Vagina (tissue), 2 donors: ENCODE measurements at regions not wholly inside any gene's neighbourhood (a gene's known extent, or its start where the extent isn't known, plus 50 kb on each side); places are given as distances from the start of the nearest gene placed in this dataset.

Source experiments
- DNase-seq, 2 donors: peaks; one replicate each; pipeline ENCODE4 v3.0.0-alpha.2; 2017; ENCODE audit errors: extremely low spot score in 2 of 2
- H3K27ac ChIP-seq: fragments of 200-600 bp; sonication (generic); one replicate; pipeline ENCODE4 v1.5.1; 2019
- H3K27me3 ChIP-seq: fragments of 200-600 bp; sonication (generic); one replicate; pipeline ENCODE4 v1.5.1; 2019
- H3K36me3 ChIP-seq, 2 donors: fragments of 200-600 bp; sonication (generic); one replicate each; pipeline ENCODE4 v1.5.1; 2017 to 2019
- H3K4me1 ChIP-seq: fragments of 200-600 bp; sonication (generic); one replicate; pipeline ENCODE4 v1.5.1; 2019
- H3K4me3 ChIP-seq, 2 donors: fragments of 200-600 bp; sonication (generic); 1 replicate in 1 of 2; 2 replicates in 1 of 2; pipeline ENCODE4 v1.5.1; 2016 to 2019
- H3K9me3 ChIP-seq: fragments of 200-600 bp; sonication (generic); one replicate; pipeline ENCODE4 v1.5.1; 2019
- CTCF ChIP-seq, 3 experiments: fragments of 450-650 bp in 2 of 3; fragments of 200-600 bp in 1 of 3; sonication (generic) in 1 of 3; IDR thresholded peaks; one replicate each; pipeline ENCODE4 v1.5.1; 2017 to 2019; ENCODE audit warnings: antibody characterized with exemption in 3 of 3, mild to moderate bottlenecking in 2 of 3, moderate library complexity in 2 of 3
- POLR2A ChIP-seq, 2 donors: fragments of 450-650 bp; IDR thresholded peaks; one replicate each; pipeline ENCODE4 v1.6.1; 2017; ENCODE audit warnings: antibody characterized with exemption in 2 of 2, mild to moderate bottlenecking in 2 of 2, moderate library complexity in 2 of 2
- POLR2AphosphoS5 ChIP-seq, 2 donors: sonication (generic); formaldehyde crosslinking; IDR thresholded peaks; one replicate each; pipeline ENCODE4 v1.9.0; 2017; ENCODE audit warnings: antibody characterized with exemption in 2 of 2, mild to moderate bottlenecking in 2 of 2, low read depth in 1 of 2; ENCODE audit not compliant: insufficient read depth in 1 of 2
- intact Hi-C: fragments of 100-400 bp; cut with DNase I; formaldehyde crosslinking; loops from one replicate; pipeline ENCODE4 v1.15.1; 2023

- no peaks in the 10 kb centered on the region for H3K27me3 ChIP-seq
- H3K4me3 ChIP-seq = no peak overlapping the region
- DNase-seq = no peak
- no peak for TF ChIP-seq POLR2A (IDR thresholded peaks at IDR 0.05)
- no peaks in the 10 kb centered on the region for H3K9me3 ChIP-seq
- intact Hi-C loops = no loop called here
- no peaks in the 10 kb centered on the region for H3K36me3 ChIP-seq
- H3K4me1 ChIP-seq = no peaks in the 10 kb centered on the region
- H3K27ac ChIP-seq = no peak overlapping the region
These were observed 1925.3 kb upstream of the ACO1 start for GRCh38 chr9:30459156-30459555.

- TF ChIP-seq CTCF (IDR thresholded peaks at IDR 0.05) (no peak), POLR2A (IDR thresholded peaks at IDR 0.05) (no peak), POLR2AphosphoS5 (IDR thresholded peaks at IDR 0.05; ENCODE audit: insufficient read depth in 1 of 2, low read depth in 1 of 2) (no peak)
- no peak overlapping the region for H3K27ac ChIP-seq
- no peaks in the 10 kb centered on the region for H3K4me1 ChIP-seq
- no peak for DNase-seq
- intact Hi-C loops = no loop called here
- no peaks in the 10 kb centered on the region for H3K27me3 ChIP-seq
- no peak overlapping the region for H3K4me3 ChIP-seq
- no peaks in the 10 kb centered on the region for H3K9me3 ChIP-seq
- H3K36me3 ChIP-seq = no peaks in the 10 kb centered on the region
These were observed 1907.6 kb upstream of the ACO1 start for GRCh38 chr9:30476826-30477225.

GRCh38 chr9:30478684-30479083, 1905.8 kb upstream of the ACO1 start:
- no peaks in the 10 kb centered on the region for H3K4me1 ChIP-seq
- no peak for DNase-seq
- H3K27me3 ChIP-seq = no peaks in the 10 kb centered on the region
- H3K27ac ChIP-seq = no peak overlapping the region
- intact Hi-C loops = no loop called here
- TF ChIP-seq CTCF (IDR thresholded peaks at IDR 0.05) (no peak), POLR2A (IDR thresholded peaks at IDR 0.05) (no peak), POLR2AphosphoS5 (IDR thresholded peaks at IDR 0.05; ENCODE audit: insufficient read depth in 1 of 2, low read depth in 1 of 2) (no peak)
- no peak overlapping the region for H3K4me3 ChIP-seq
- no peaks in the 10 kb centered on the region for H3K36me3 ChIP-seq
- no peaks in the 10 kb centered on the region for H3K9me3 ChIP-seq

GRCh38 chr9:30482499-30482898, 1901.9 kb upstream of the ACO1 start:
- H3K27ac ChIP-seq = no peak overlapping the region
- H3K27me3 ChIP-seq = no peaks in the 10 kb centered on the region
- intact Hi-C loops = no loop called here

GRCh38 chr9:30484690-30485089, 1899.8 kb upstream of the ACO1 start:
- DNase-seq = no peak
- Histone ChIP-seq H3K27ac (no peak overlapping the region), H3K4me1 (no peaks in the 10 kb centered on the region), H3K27me3 (no peaks in the 10 kb centered on the region), H3K9me3 (no peaks in the 10 kb centered on the region), H3K36me3 (no peaks in the 10 kb centered on the region), H3K4me3 (no peak overlapping the region)
- TF ChIP-seq POLR2AphosphoS5 (IDR thresholded peaks at IDR 0.05; ENCODE audit: insufficient read depth in 1 of 2, low read depth in 1 of 2) (no peak), CTCF (IDR thresholded peaks at IDR 0.05) (no peak), POLR2A (IDR thresholded peaks at IDR 0.05) (no peak)
- intact Hi-C loops = no loop called here

More at GRCh38 chr9:30482499-30482898, 1901.9 kb upstream of the ACO1 start:
- H3K4me3 ChIP-seq = no peak overlapping the region
- no peak for DNase-seq
- no peaks in the 10 kb centered on the region for H3K9me3 ChIP-seq
- H3K36me3 ChIP-seq = no peaks in the 10 kb centered on the region
- no peak for TF ChIP-seq CTCF (IDR thresholded peaks at IDR 0.05)
- TF ChIP-seq POLR2AphosphoS5 (IDR thresholded peaks at IDR 0.05; ENCODE audit: insufficient read depth in 1 of 2, low read depth in 1 of 2) = no peak
- TF ChIP-seq POLR2A (IDR thresholded peaks at IDR 0.05) = no peak
- no peaks in the 10 kb centered on the region for H3K4me1 ChIP-seq

GRCh38 chr9:30504502-30504905, 1879.9 kb upstream of the ACO1 start:
- TF ChIP-seq POLR2AphosphoS5 (IDR thresholded peaks at IDR 0.05; ENCODE audit: insufficient read depth in 1 of 2, low read depth in 1 of 2) (no peak), POLR2A (IDR thresholded peaks at IDR 0.05) (no peak), CTCF (IDR thresholded peaks at IDR 0.05) (no peak)
- H3K36me3 ChIP-seq = no peaks in the 10 kb centered on the region
- H3K4me1 ChIP-seq = no peaks in the 10 kb centered on the region
- no peaks in the 10 kb centered on the region for H3K27me3 ChIP-seq
- no peak overlapping the region for H3K27ac ChIP-seq
- intact Hi-C loops = no loop called here
- no peaks in the 10 kb centered on the region for H3K9me3 ChIP-seq
- H3K4me3 ChIP-seq = no peak overlapping the region
- DNase-seq = no peak
